ENCODE measurements at regions not wholly inside any gene's neighbourhood (a gene's known extent, or its start where the extent isn't known, plus 50 kb on each side); places are given as distances from the start of the nearest gene placed in this dataset.
"Not testable (repeated sequence)": the region's sequence is repeated elsewhere in the genome, so short reads cannot be mapped to it uniquely, and the experiment has no call there.

GRCh38 chr10:35992107-35992506 is 350.0 kb upstream of the FZD8 start:
- ATAC-seq (no peak), DNase-seq (no peak)
- intact Hi-C loops (cut with DNase I, micrococcal nuclease), result no loop called here

GRCh38 chr10:35986756-35987502 is 344.8 kb upstream of the FZD8 start:
- intact Hi-C loops (cut with DNase I, micrococcal nuclease), result no loop called here
- DNase-seq, result no peak
- no peak for ATAC-seq

- intact Hi-C loops (cut with DNase I, micrococcal nuclease), result no loop called here
- ATAC-seq, result no peak
- DNase-seq, result no peak
These were observed 337.0 kb upstream of the FZD8 start for GRCh38 chr10:35979116-35979515.

GRCh38 chr10:35973912-35974591 is 332.0 kb upstream of the FZD8 start:
- DNase-seq; intact Hi-C loops (cut with DNase I, micrococcal nuclease); ATAC-seq: not testable (repeated sequence)

GRCh38 chr10:35972275-35972674 is 330.2 kb upstream of the FZD8 start:
- ATAC-seq, result no peak
- DNase-seq, result no peak
- intact Hi-C loops (cut with DNase I, micrococcal nuclease), result no loop called here

- intact Hi-C loops (cut with DNase I, micrococcal nuclease), result no loop called here
- ATAC-seq (no peak), DNase-seq (no peak)
These were observed 329.3 kb upstream of the FZD8 start for GRCh38 chr10:35971397-35971796.

- intact Hi-C loops (cut with DNase I, micrococcal nuclease), result no loop called here
- DNase-seq (no peak), ATAC-seq (no peak)
These were observed 321.6 kb upstream of the FZD8 start for GRCh38 chr10:35963685-35964084.

- DNase-seq, result no peak
- intact Hi-C loops (cut with DNase I, micrococcal nuclease), result no loop called here
These were observed 319.4 kb upstream of the FZD8 start for GRCh38 chr10:35961501-35961900.

GRCh38 chr10:35959252-35959651 is 317.2 kb upstream of the FZD8 start:
- DNase-seq, result no peak
- no peak for ATAC-seq
- intact Hi-C loops (cut with DNase I, micrococcal nuclease), result no loop called here

More at GRCh38 chr10:35961501-35961900, 319.4 kb upstream of the FZD8 start:
- ATAC-seq, result no peak

GRCh38 chr10:35958609-35959008 is 316.5 kb upstream of the FZD8 start:
- intact Hi-C loops (cut with DNase I, micrococcal nuclease), result not testable (repeated sequence)

GRCh38 chr10:35950701-35951100 is 308.6 kb upstream of the FZD8 start:
- intact Hi-C loops (cut with DNase I, micrococcal nuclease), result no loop called here
- ATAC-seq, result no peak
- DNase-seq, result no peak

More at GRCh38 chr10:35958609-35959008, 316.5 kb upstream of the FZD8 start:
- not testable (repeated sequence) for DNase-seq, ATAC-seq

GRCh38 chr10:35950226-35950625 is 308.1 kb upstream of the FZD8 start:
- DNase-seq (no peak), ATAC-seq (no peak)
- intact Hi-C loops (cut with DNase I, micrococcal nuclease), result no loop called here

GRCh38 chr10:35949811-35950211 is 307.7 kb upstream of the FZD8 start:
- intact Hi-C loops (cut with DNase I, micrococcal nuclease), result no loop called here
- ATAC-seq (no peak), DNase-seq (no peak)

- DNase-seq (no peak), ATAC-seq (no peak)
- intact Hi-C loops (cut with DNase I, micrococcal nuclease), result no loop called here
These were observed 304.5 kb upstream of the FZD8 start for GRCh38 chr10:35946556-35946955.

GRCh38 chr10:35942057-35942456 is 300.0 kb upstream of the FZD8 start:
- DNase-seq, result no peak
- intact Hi-C loops (cut with DNase I, micrococcal nuclease), result no loop called here
- no peak for ATAC-seq

GRCh38 chr10:35940141-35941041 is 298.3 kb upstream of the FZD8 start:
- peak; percentile 96 for ATAC-seq
- intact Hi-C loops (cut with DNase I, micrococcal nuclease), result no loop called here
- peak; percentile 52 to 57 for DNase-seq

- no peak for DNase-seq
- ATAC-seq, result no peak
- intact Hi-C loops (cut with DNase I, micrococcal nuclease), result no loop called here
These were observed 296.1 kb upstream of the FZD8 start for GRCh38 chr10:35938160-35938559.

GRCh38 chr10:35937546-35937945 is 295.4 kb upstream of the FZD8 start:
- DNase-seq (no peak), ATAC-seq (no peak)
- intact Hi-C loops (cut with DNase I, micrococcal nuclease), result no loop called here

GRCh38 chr10:35934642-35934995 is 292.5 kb upstream of the FZD8 start:
- no peak for DNase-seq
- no peak for ATAC-seq
- intact Hi-C loops (cut with DNase I, micrococcal nuclease), result no loop called here
